ENCODE measurements at regions not wholly inside any gene's neighbourhood (a gene's known extent, or its start where the extent isn't known, plus 50 kb on each side); places are given as distances from the start of the nearest gene placed in this dataset.

DNA sequence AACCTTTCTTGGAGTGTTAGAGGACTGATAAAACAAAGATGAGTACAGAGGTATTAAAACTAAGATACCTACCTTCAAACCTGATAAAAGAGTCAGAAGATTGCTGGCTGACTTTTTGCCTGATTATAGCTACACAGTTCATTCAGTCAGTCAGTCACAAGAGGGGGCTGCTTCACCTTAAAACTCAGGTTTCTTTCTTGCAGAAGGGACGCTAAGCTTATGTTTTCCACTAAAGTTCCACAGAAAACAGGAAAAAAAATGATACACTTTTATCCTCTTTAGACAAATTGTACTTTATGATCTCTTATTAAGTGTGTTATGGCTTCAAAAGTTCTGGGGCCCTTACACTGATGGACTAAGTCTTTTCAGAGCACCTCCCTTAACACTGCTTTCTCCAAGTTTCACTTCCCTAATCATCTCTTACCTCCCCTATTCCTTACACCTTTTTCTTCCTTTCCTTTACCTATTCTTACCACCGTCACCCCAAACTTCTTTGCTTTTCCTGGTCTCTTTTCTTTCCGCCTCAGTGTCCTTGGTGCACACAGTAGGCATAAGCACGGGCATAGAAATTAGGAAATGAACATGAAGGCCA, 448.7 kb upstream of the OR4E1 start:
- TF ChIP-seq, protein P1, sequence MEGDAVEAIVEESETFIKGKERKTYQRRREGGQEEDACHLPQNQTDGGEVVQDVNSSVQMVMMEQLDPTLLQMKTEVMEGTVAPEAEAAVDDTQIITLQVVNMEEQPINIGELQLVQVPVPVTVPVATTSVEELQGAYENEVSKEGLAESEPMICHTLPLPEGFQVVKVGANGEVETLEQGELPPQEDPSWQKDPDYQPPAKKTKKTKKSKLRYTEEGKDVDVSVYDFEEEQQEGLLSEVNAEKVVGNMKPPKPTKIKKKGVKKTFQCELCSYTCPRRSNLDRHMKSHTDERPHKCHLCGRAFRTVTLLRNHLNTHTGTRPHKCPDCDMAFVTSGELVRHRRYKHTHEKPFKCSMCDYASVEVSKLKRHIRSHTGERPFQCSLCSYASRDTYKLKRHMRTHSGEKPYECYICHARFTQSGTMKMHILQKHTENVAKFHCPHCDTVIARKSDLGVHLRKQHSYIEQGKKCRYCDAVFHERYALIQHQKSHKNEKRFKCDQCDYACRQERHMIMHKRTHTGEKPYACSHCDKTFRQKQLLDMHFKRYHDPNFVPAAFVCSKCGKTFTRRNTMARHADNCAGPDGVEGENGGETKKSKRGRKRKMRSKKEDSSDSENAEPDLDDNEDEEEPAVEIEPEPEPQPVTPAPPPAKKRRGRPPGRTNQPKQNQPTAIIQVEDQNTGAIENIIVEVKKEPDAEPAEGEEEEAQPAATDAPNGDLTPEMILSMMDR (IDR thresholded peaks at IDR 0.05): no peak
- TF ChIP-seq POLR2A (IDR thresholded peaks at IDR 0.05) (no peak), POLR2AphosphoS5 (IDR thresholded peaks at IDR 0.05) (no peak)

All from upper lobe of left lung (tissue), 4 donors.